HG03095 (cell line): ENCODE measurements at regions not wholly inside any gene's neighbourhood (a gene's known extent, or its start where the extent isn't known, plus 50 kb on each side); places are given as distances from the start of the nearest gene placed in this dataset.

ENCODE experiments used
- ATAC-seq: cut with Tn5 transposase; IDR thresholded peaks from one replicate; pipeline ENCODE4 v1.9.1; 2021; ENCODE audit warnings: moderate library complexity; ENCODE audit not compliant: unreplicated experiment

DNA sequence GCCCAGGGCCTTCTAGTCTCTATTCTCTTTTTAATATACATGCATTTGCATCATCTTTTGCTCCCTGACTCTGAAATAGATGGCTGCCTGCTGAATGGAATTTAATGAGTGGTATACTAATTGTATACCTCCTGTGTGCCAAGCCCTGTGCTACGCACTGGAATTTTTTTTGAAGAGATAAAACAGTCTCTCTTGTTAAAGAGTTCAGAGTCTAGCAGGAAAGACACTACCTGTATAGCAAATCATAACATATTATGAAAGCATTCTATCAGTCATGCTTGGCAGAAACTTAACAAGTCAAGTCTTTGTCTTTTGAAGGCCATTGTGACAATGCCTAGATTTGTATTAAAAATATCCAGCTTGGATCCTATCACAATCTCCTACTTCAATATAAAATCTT is 63.7 kb upstream of the SESN3 start:
- no peak for ATAC-seq

DNA sequence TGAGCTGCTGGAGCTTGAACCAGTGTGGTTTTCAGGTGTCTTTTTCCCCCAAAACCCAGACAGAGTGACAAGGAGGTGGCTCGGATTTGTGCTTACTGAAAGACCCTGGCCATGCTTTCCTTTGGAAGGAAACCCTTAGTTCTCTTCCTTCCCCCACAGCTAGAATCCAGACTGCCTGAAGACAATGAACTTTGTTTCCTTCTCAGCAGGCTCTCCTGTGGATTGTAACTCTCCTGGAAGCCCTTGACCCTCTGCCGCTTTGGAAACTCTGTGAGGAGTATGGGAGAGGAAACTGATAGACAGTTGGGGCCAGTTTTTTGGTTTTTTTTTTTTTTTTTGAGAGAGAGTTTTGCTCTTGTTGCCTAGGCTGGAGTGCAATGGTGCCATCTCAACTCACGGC is 62.1 kb upstream of the SESN3 start:
- no peak for ATAC-seq

DNA sequence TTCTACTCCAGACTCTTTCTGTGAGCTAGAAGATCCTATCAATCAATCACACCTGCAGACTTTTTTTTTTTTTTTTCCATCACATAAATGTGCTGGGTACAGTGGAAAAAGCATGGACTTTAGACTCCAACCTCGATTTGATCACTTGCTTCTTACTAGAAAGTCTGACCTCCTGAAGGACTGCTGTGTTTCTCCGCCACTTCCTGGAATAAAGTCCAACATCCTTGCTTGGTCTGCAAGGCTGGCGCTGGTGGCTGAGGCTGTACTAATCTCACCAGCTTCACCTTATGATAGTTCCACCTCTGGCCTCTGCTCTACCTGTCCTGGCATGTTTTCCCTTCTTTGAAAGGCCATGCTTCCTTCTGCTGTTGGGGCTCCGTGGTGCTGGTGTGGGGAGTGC is 60.9 kb upstream of the SESN3 start:
- no peak for ATAC-seq

DNA sequence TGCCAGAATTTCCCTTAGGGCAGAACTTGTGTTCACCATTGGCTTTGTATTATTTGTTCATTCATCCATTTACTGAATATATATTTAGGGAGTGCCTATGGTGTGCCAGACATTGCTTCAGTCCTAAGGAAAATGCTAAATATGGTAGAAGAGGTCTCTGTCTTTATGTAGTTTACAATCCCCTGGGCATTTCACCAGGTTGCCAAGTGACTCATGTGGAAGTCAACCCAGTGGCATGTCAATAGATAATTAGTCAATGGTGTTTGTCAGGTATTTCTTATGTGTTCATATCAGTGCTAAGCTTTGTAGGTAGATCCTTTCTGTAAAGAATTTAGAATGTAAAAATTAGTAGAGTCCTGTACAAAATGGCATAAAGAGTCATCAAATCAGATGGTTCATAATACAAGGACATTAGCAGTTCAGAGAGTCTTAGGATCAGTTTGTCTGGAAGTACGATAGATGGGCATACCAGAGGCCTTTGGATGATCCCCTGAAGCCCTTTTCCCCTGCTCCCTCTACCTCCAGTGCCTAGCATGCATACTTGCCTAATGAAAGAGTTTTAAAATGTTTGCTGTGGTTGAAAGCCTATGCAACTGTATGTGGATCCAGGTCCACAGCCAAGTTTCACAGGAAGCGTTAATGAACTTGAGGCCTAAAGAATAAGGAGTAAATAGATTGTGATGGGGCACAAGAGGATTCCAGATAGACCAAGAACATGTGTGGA is 58.5 kb upstream of the SESN3 start:
- no peak for ATAC-seq

DNA sequence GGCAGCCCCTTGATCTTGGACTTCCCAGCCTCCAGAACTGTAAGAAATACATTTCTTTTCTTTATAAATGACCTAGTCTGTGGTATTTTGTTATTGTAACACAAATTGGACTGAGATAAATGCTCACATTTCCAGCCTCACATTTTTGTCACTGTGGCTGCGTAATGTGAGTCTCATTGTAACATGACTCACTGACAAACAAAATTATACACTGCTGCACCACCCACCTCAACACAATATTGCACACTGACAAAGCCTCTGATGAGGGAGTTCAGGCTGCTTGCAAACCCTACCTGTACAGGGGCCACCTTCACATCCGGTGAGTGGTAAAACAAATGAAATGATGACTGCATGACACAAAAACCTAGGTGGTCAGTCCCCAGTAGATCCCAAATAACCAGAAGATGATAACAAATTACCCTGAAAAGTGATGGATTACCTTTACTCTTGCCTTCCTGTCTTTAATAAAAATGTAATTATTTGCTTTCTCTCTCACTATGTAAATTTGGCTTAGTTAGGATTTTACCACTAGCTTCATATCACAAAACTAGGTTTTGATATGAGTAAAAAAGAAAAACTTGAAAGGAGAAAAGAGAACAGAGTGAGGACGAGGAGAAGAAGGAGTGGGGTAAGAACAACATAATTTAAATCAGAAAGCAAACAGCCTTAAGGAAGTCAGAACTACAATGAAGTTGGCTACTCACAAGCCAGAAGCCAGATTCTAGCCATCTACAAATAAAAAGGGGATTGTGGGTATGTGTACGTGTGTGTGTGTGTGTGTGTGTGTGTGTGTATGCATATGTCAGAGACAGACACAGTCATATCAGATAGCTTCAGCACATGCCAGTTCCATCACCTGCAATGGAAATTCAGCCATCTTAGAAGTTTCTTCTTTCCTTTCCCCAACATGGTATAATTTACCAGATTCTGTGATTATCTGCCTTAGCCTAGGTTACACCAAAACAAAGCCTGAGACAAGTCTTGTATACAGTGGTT is 53.4 kb upstream of the SESN3 start:
- no peak for ATAC-seq

DNA sequence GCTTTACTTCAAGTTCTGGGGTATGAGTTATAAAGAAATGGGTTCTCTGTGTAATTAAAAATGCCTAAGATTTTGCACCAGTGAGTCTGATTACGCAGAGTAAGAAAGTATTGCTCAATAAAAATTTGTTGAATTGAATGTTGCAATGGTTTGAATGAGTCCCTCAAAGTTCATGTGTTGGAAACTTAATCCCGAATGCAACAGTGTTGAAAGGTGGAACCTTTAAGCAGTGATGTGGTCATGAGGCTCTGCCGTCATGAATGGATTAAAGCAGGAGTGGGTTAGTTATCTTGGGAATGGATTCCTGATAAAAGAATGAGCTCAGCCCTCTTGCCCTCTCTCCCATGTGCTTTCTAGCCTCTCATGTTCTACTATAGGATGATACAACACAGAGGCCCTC is 52.6 kb upstream of the SESN3 start:
- no peak for ATAC-seq

DNA sequence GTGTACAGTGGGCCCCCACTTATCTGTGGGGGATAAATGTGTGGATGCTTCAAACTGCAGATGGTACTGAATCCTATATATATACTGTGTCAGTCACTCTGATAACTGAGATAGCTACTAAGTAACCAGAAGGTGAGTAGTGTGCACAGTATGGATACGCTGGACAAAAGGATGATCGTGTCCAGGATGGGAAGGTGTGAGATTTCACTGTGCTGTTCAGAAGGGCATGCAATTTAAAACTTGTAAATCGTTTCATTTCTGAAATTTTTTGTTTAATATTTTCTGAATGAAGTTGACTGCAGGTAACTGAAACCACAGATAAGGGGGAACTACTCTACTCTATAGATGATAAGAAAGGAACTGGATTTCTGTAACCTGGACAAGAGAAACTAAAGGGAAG is 52.1 kb upstream of the SESN3 start:
- ATAC-seq: no peak

DNA sequence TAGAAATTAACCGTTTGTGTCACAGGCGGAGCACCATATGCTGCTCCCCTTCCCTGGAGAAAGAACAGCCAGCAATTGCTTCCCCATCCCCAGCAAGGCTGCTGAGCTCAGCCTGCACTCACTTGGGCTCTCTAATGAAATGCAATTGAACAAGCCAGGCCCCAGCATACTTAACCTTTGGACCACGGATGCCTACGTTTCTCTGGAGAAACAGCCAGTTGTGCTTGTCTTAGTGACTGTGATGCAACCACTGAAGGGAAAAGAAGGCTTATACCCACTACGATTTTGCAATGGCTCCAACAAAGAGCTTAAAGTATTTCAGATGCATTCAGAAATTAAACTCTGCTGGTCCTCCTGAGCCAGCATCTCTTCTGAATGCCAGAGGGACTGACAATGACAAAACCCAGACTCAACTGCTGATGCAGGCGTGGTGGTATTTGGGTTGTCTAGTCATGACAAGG is 51.3 kb upstream of the SESN3 start:
- ATAC-seq: no peak
